ENCODE measurements at regions not wholly inside any gene's neighbourhood (a gene's known extent, or its start where the extent isn't known, plus 50 kb on each side); places are given as distances from the start of the nearest gene placed in this dataset.

GRCh38 chr1:5351366-5351765 lies 640.9 kb downstream of the NPHP4 start:
- DNase-seq = no peak

GRCh38 chr1:5349526-5349925 lies 642.7 kb downstream of the NPHP4 start:
- DNase-seq = no peak

- no peak for DNase-seq
Observed at GRCh38 chr1:5348732-5349465, 643.3 kb downstream of the NPHP4 start.

- DNase-seq = no peak
Observed at GRCh38 chr1:5347726-5348125, 644.5 kb downstream of the NPHP4 start.

- no peak for DNase-seq
Observed at GRCh38 chr1:5345556-5345955, 646.7 kb downstream of the NPHP4 start.

GRCh38 chr1:5343256-5344020 lies 648.8 kb downstream of the NPHP4 start:
- no peak for DNase-seq

- no peak for DNase-seq
Observed at GRCh38 chr1:5342830-5343229, 649.4 kb downstream of the NPHP4 start.

GRCh38 chr1:5342172-5342571 lies 650.1 kb downstream of the NPHP4 start:
- no peak for DNase-seq

- no peak for DNase-seq
Observed at GRCh38 chr1:5341471-5341870, 650.8 kb downstream of the NPHP4 start.

GRCh38 chr1:5340560-5341130 lies 651.6 kb downstream of the NPHP4 start:
- DNase-seq = no peak

- no peak for DNase-seq
Observed at GRCh38 chr1:5338466-5338865, 653.8 kb downstream of the NPHP4 start.

GRCh38 chr1:5333291-5333690 lies 658.9 kb downstream of the NPHP4 start:
- DNase-seq = no peak

GRCh38 chr1:5331101-5331500 lies 661.1 kb downstream of the NPHP4 start:
- no peak for DNase-seq

- no peak for DNase-seq
Observed at GRCh38 chr1:5329068-5329739, 663.0 kb downstream of the NPHP4 start.

- DNase-seq = no peak
Observed at GRCh38 chr1:5324883-5325282, 667.3 kb downstream of the NPHP4 start.

GRCh38 chr1:5318143-5318816 lies 663.9 kb downstream of the AJAP1 start:
- DNase-seq = no peak

- DNase-seq = no peak
Observed at GRCh38 chr1:5317391-5317790, 663.0 kb downstream of the AJAP1 start.

- no peak for DNase-seq
Observed at GRCh38 chr1:5312862-5313261, 658.5 kb downstream of the AJAP1 start.

GRCh38 chr1:5312293-5312674 lies 657.9 kb downstream of the AJAP1 start:
- DNase-seq = no peak

- DNase-seq = no peak
Observed at GRCh38 chr1:5311634-5312292, 657.4 kb downstream of the AJAP1 start.

GRCh38 chr1:5311147-5311546 lies 656.7 kb downstream of the AJAP1 start:
- no peak for DNase-seq

GRCh38 chr1:5308249-5308648 lies 653.8 kb downstream of the AJAP1 start:
- DNase-seq = no peak

All from NCI-H1105 (cell line).